ENCODE measurements at regions not wholly inside any gene's neighbourhood (a gene's known extent, or its start where the extent isn't known, plus 50 kb on each side); places are given as distances from the start of the nearest gene placed in this dataset.

GRCh38 chr13:68982961-68983619 lies 1124.5 kb upstream of the ATXN8OS start:
- TF ChIP-seq PATZ1 (CRISPR knock-in tag; IDR thresholded peaks at IDR 0.05; ENCODE audit: borderline replicate concordance): no peak
- no peak for TF ChIP-seq RARB (CRISPR knock-in tag; IDR thresholded peaks at IDR 0.05)
- TF ChIP-seq ARNTL (CRISPR knock-in tag; IDR thresholded peaks at IDR 0.05; ENCODE audit: borderline replicate concordance, low read depth): no peak
